ENCODE measurements at regions not wholly inside any gene's neighbourhood (a gene's known extent, or its start where the extent isn't known, plus 50 kb on each side); places are given as distances from the start of the nearest gene placed in this dataset.

- intact Hi-C loops (cut with DNase I): no loop called here
- H3K27me3 ChIP-seq: peaks cover 0 to 23% (median 0%) of the 10 kb centered on the region in 9 donors
- 79 to 85% (median 80%) methylated on average over 10 of the region's 10 CpGs for WGBS, 4 donors
- no peaks in the 10 kb centered on the region for H3K9me3 ChIP-seq
- TF ChIP-seq POLR2A (IDR thresholded peaks at IDR 0.05): no peak
- TF ChIP-seq, protein P1, sequence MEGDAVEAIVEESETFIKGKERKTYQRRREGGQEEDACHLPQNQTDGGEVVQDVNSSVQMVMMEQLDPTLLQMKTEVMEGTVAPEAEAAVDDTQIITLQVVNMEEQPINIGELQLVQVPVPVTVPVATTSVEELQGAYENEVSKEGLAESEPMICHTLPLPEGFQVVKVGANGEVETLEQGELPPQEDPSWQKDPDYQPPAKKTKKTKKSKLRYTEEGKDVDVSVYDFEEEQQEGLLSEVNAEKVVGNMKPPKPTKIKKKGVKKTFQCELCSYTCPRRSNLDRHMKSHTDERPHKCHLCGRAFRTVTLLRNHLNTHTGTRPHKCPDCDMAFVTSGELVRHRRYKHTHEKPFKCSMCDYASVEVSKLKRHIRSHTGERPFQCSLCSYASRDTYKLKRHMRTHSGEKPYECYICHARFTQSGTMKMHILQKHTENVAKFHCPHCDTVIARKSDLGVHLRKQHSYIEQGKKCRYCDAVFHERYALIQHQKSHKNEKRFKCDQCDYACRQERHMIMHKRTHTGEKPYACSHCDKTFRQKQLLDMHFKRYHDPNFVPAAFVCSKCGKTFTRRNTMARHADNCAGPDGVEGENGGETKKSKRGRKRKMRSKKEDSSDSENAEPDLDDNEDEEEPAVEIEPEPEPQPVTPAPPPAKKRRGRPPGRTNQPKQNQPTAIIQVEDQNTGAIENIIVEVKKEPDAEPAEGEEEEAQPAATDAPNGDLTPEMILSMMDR (IDR thresholded peaks at IDR 0.05): no peak
- no peak for DNase-seq
- peak in 2 of 4 donors; percentile 36 to 41 for ATAC-seq
- no peak overlapping the region for H3K27ac ChIP-seq
- H3K36me3 ChIP-seq: no peaks in the 10 kb centered on the region
- H3K4me1 ChIP-seq: peaks cover 0 to 8% (median 0%) of the 10 kb centered on the region in 12 donors
- no peak overlapping the region for H3K4me3 ChIP-seq
Observed at GRCh38 chr7:69172357-69173077, 425.8 kb upstream of the AUTS2 start.

GRCh38 chr7:69173341-69173740 lies 424.9 kb upstream of the AUTS2 start:
- DNase-seq (no peak), ATAC-seq (no peak)
- intact Hi-C loops (cut with DNase I): no loop called here
- Histone ChIP-seq H3K4me1 (peaks cover 0 to 15% (median 0%) of the 10 kb centered on the region in 12 donors), H3K9me3 (no peaks in the 10 kb centered on the region), H3K27ac (no peak overlapping the region), H3K27me3 (peaks cover 0 to 23% (median 0%) of the 10 kb centered on the region in 9 donors), H3K4me3 (no peak overlapping the region), H3K36me3 (no peaks in the 10 kb centered on the region)
- TF ChIP-seq POLR2A (IDR thresholded peaks at IDR 0.05): no peak
- TF ChIP-seq, protein P1 (IDR thresholded peaks at IDR 0.05): no peak
- WGBS, 4 donors: 76 to 82% (median 80%) methylated on average over 4 of the region's 4 CpGs

GRCh38 chr7:69173846-69174245 lies 424.4 kb upstream of the AUTS2 start:
- 57 to 75% (median 67%) methylated on average over 1 of the region's 1 CpG for WGBS, 4 donors
- no peak overlapping the region for H3K27ac ChIP-seq
- no peaks in the 10 kb centered on the region for H3K36me3 ChIP-seq
- H3K4me1 ChIP-seq: peaks cover 0 to 15% (median 0%) of the 10 kb centered on the region in 12 donors
- DNase-seq (no peak), ATAC-seq (no peak)
- TF ChIP-seq POLR2A (IDR thresholded peaks at IDR 0.05): no peak
- no peaks in the 10 kb centered on the region for H3K9me3 ChIP-seq
- H3K27me3 ChIP-seq: peaks cover 0 to 23% (median 0%) of the 10 kb centered on the region in 9 donors
- no peak overlapping the region for H3K4me3 ChIP-seq
- intact Hi-C loops (cut with DNase I): no loop called here

GRCh38 chr7:69176841-69177240 lies 421.4 kb upstream of the AUTS2 start:
- no peak overlapping the region for H3K27ac ChIP-seq
- WGBS, 4 donors: 62 to 83% (median 76%) methylated on average over 2 of the region's 2 CpGs
- no peaks in the 10 kb centered on the region for H3K36me3 ChIP-seq

More at GRCh38 chr7:69176841-69177240, 421.4 kb upstream of the AUTS2 start:
- Histone ChIP-seq H3K27me3 (peaks cover 0 to 17% (median 0%) of the 10 kb centered on the region in 9 donors), H3K4me1 (peaks cover 0 to 15% (median 0%) of the 10 kb centered on the region in 12 donors), H3K4me3 (no peak overlapping the region), H3K9me3 (no peaks in the 10 kb centered on the region)
- intact Hi-C loops (cut with DNase I): no loop called here
- TF ChIP-seq POLR2A (IDR thresholded peaks at IDR 0.05): no peak
- TF ChIP-seq, protein P1 (IDR thresholded peaks at IDR 0.05): no peak
- no peak for DNase-seq
- no peak for ATAC-seq
